ENCODE measurements at regions not wholly inside any gene's neighbourhood (a gene's known extent, or its start where the extent isn't known, plus 50 kb on each side); places are given as distances from the start of the nearest gene placed in this dataset.

DNA sequence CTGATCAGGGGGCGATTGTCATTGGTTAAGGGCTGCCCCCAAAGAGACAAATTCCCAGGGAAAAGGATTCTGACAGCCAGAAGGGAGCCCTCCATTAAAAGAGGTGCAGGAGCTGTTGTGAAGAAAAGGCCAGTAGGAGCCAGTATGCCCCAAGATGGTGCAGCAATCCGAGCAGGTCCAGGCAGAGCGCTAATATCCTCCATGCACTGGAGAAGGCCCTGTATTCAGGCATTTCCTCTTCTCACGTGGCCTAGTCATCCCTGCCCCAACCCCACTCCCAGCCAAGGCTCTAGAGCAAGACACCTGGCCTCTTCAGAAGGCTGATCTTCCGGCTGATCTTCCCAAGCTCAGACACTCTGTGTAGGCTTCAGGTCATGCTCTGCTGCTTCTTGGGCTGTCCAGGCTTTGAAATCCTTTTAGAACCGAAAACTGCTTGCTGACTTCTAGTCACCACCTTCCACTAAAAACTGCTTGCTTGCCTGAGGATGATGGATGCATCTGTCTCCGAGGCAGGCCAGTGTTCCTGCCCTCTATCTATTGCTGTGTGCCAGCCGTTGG is 77.4 kb downstream of the CYP26A1 start:
- TF ChIP-seq, protein P1, sequence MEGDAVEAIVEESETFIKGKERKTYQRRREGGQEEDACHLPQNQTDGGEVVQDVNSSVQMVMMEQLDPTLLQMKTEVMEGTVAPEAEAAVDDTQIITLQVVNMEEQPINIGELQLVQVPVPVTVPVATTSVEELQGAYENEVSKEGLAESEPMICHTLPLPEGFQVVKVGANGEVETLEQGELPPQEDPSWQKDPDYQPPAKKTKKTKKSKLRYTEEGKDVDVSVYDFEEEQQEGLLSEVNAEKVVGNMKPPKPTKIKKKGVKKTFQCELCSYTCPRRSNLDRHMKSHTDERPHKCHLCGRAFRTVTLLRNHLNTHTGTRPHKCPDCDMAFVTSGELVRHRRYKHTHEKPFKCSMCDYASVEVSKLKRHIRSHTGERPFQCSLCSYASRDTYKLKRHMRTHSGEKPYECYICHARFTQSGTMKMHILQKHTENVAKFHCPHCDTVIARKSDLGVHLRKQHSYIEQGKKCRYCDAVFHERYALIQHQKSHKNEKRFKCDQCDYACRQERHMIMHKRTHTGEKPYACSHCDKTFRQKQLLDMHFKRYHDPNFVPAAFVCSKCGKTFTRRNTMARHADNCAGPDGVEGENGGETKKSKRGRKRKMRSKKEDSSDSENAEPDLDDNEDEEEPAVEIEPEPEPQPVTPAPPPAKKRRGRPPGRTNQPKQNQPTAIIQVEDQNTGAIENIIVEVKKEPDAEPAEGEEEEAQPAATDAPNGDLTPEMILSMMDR (IDR thresholded peaks at IDR 0.05), result no peak
- TF ChIP-seq POLR2A (IDR thresholded peaks at IDR 0.05), result no peak
